Kidney (tissue), 13 donors: ENCODE measurements at regions not wholly inside any gene's neighbourhood (a gene's known extent, or its start where the extent isn't known, plus 50 kb on each side); places are given as distances from the start of the nearest gene placed in this dataset.

Source experiments
- DNase-seq, 5 donors: peaks; one replicate each; pipeline ENCODE4 v3.0.0-alpha.2; 2013 to 2020
- FAIRE-seq: peaks from 2 replicates; lab custom pipeline; 2012; peaks lifted over from hg19 to GRCh38; lab: Jason Lieb, UNC
- H3K27ac ChIP-seq, 2 donors: one replicate each; pipeline ENCODE4 v1.7.0; 2013; ENCODE audit warnings: low read depth in 2 of 2, low read length in 2 of 2, inconsistent platforms in 1 of 2
- H3K27me3 ChIP-seq: one replicate; pipeline ENCODE4 v1.7.1; 2013; ENCODE audit warnings: low read length, inconsistent platforms; ENCODE audit not compliant: control insufficient read depth, insufficient read depth
- H3K36me3 ChIP-seq, 3 donors: one replicate each; pipeline versions ENCODE4 v1.7.0 to v1.7.1; 2013; ENCODE audit warnings: low read length in 3 of 3, control low read depth in 1 of 3, inconsistent platforms in 1 of 3; ENCODE audit not compliant: insufficient read depth in 3 of 3, control insufficient read depth in 2 of 3
- H3K4me1 ChIP-seq, 3 donors: one replicate each; pipeline versions ENCODE4 v1.7.0 to v1.7.1; 2013; ENCODE audit warnings: low read length in 3 of 3, inconsistent platforms in 1 of 3, low read depth in 1 of 3; ENCODE audit not compliant: control insufficient read depth in 2 of 3, insufficient read depth in 2 of 3
- H3K4me3 ChIP-seq, 3 donors: one replicate each; pipeline versions ENCODE4 v1.7.0 to v1.8.1; 2013; ENCODE audit warnings: low read length in 3 of 3, control low read depth in 1 of 3, inconsistent platforms in 1 of 3
- H3K9ac ChIP-seq, 3 donors: one replicate each; pipeline versions ENCODE4 v1.7.0 to v1.7.1; 2013; ENCODE audit warnings: low read length in 3 of 3, control low read depth in 1 of 3, inconsistent platforms in 1 of 3
- H3K9me3 ChIP-seq, 3 donors: one replicate each; pipeline versions ENCODE4 v1.7.0 to v1.7.1; 2013; ENCODE audit warnings: low read length in 3 of 3, control low read depth in 1 of 3, inconsistent platforms in 1 of 3; ENCODE audit not compliant: control insufficient read depth in 2 of 3, insufficient read depth in 1 of 3
- intact Hi-C: fragments of 100-400 bp; cut with DNase I; formaldehyde crosslinking; loops from one replicate; pipeline ENCODE4 v1.11.1; 2022
- TF ChIP-seq, protein P1 (sequence below): IDR thresholded peaks from 3 replicates; pipeline ENCODE4 v1.5.1; 2012; ENCODE audit warnings: mild to moderate bottlenecking, moderate library complexity, borderline replicate concordance; ENCODE audit not compliant: insufficient read depth; ENCODE audit errors: extremely low read depth
- donor health status: control.
- donor health status: control.
- donor health status: control.
- donor health status: control.
- donor health status: control.
- donor health status: DM: yes; HTN: yes; CAD: no.
- donor health status: Normal renal cell carcinoma (clear cell type).

- peaks cover 3 to 8% (median 7%) of the 10 kb centered on the region in 3 donors for H3K4me1 ChIP-seq
- no peak overlapping the region for H3K9ac ChIP-seq
- DNase-seq (no peak), FAIRE-seq (no peak)
- H3K9me3 ChIP-seq: no peaks in the 10 kb centered on the region
- H3K36me3 ChIP-seq: no peaks in the 10 kb centered on the region
- H3K27ac ChIP-seq: no peak overlapping the region
- H3K4me3 ChIP-seq: no peak overlapping the region
- H3K27me3 ChIP-seq: no peaks in the 10 kb centered on the region
- TF ChIP-seq, protein P1, sequence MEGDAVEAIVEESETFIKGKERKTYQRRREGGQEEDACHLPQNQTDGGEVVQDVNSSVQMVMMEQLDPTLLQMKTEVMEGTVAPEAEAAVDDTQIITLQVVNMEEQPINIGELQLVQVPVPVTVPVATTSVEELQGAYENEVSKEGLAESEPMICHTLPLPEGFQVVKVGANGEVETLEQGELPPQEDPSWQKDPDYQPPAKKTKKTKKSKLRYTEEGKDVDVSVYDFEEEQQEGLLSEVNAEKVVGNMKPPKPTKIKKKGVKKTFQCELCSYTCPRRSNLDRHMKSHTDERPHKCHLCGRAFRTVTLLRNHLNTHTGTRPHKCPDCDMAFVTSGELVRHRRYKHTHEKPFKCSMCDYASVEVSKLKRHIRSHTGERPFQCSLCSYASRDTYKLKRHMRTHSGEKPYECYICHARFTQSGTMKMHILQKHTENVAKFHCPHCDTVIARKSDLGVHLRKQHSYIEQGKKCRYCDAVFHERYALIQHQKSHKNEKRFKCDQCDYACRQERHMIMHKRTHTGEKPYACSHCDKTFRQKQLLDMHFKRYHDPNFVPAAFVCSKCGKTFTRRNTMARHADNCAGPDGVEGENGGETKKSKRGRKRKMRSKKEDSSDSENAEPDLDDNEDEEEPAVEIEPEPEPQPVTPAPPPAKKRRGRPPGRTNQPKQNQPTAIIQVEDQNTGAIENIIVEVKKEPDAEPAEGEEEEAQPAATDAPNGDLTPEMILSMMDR: no peak
- intact Hi-C loops: no loop called here
Measured at GRCh38 chr2:200751786-200752185, 59.9 kb upstream of the BZW1 start.

DNA sequence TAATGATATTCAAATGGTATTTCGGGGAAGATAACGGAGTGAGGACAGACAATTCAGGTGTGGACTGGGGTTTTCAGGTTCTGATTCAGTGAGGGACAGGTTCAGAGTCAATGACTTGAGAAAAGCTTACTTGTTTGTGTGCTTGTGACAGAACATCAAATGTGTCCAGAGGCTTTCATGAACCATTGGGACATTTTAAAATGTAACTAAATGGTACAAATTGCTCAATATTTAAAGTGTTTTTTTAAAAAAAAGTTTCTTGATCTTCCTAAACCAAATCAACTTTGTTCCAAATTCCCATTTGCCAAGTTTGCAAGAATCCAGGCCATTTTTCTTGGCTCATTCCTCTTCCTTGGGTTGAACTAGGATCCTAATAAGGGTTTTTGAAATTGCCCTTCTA, 59.4 kb upstream of the BZW1 start:
- H3K27me3 ChIP-seq: no peaks in the 10 kb centered on the region
- TF ChIP-seq, protein P1: no peak
- DNase-seq (no peak), FAIRE-seq (no peak)
- no peaks in the 10 kb centered on the region for H3K9me3 ChIP-seq
- H3K9ac ChIP-seq: no peak overlapping the region
- H3K4me3 ChIP-seq: no peak overlapping the region
- intact Hi-C loops: no loop called here
- H3K36me3 ChIP-seq: no peaks in the 10 kb centered on the region
- no peak overlapping the region for H3K27ac ChIP-seq
- peaks cover 2 to 7% (median 5%) of the 10 kb centered on the region in 3 donors for H3K4me1 ChIP-seq

DNA sequence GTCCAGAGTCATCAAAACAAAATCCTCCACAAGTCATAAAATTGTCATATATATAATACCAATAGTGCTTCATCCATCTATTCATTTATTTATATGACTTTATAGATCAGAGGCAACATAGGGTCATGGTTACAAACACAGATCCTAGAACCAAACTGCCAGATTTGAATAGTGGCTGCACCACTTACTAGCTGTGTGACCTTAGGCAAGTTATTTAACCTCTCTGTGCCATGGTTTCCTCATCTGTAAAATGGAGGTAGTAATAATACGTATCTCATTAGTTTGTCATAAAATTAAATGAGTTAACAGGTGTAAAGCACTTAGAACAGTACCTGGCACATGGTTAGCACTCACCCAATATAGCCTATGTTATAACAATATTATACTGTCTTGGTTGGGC, 58.9 kb upstream of the BZW1 start:
- peaks cover 0 to 3% (median 0%) of the 10 kb centered on the region in 3 donors for H3K4me1 ChIP-seq
- H3K27me3 ChIP-seq: no peaks in the 10 kb centered on the region
- no peak overlapping the region for H3K9ac ChIP-seq
- H3K4me3 ChIP-seq: no peak overlapping the region
- no peaks in the 10 kb centered on the region for H3K36me3 ChIP-seq
- TF ChIP-seq, protein P1: no peak
- intact Hi-C loops: no loop called here
- H3K9me3 ChIP-seq: no peaks in the 10 kb centered on the region
- H3K27ac ChIP-seq: no peak overlapping the region
- DNase-seq (no peak), FAIRE-seq (no peak)
